Stomach (tissue), 8 donors: ENCODE measurements at regions not wholly inside any gene's neighbourhood (a gene's known extent, or its start where the extent isn't known, plus 50 kb on each side); places are given as distances from the start of the nearest gene placed in this dataset.

Experiments
- DNase-seq, 2 donors: peaks; one replicate each; pipeline versions ENCODE4 v3.0.0 to v3.0.0-alpha.2; 2013 to 2019
- H3K27ac ChIP-seq, 5 donors: fragments of 200-600 bp in 4 of 5; sonication (generic) in 4 of 5; one replicate each; pipeline ENCODE4 v1.5.1; 2013 to 2019; ENCODE audit warnings: mild to moderate bottlenecking in 1 of 5, moderate library complexity in 1 of 5
- H3K27me3 ChIP-seq, 3 donors: fragments of 200-600 bp; sonication (generic); one replicate each; pipeline ENCODE4 v1.5.1; 2017 to 2019; ENCODE audit warnings: mixed run types in 1 of 3
- H3K36me3 ChIP-seq, 4 donors: fragments of 200-600 bp; sonication (generic); 1 replicate in 3 of 4; 2 replicates in 1 of 4; pipeline ENCODE4 v1.5.1; 2016 to 2019
- H3K4me1 ChIP-seq, 4 donors: fragments of 200-600 bp; sonication (generic); one replicate each; pipeline ENCODE4 v1.5.1; 2016 to 2019
- H3K4me3 ChIP-seq, 4 donors: fragments of 200-600 bp; sonication (generic) in 3 of 4; one replicate each; pipeline ENCODE4 v1.5.1; 2016 to 2019; ENCODE audit warnings: mild to moderate bottlenecking in 1 of 4
- H3K9me3 ChIP-seq, 4 donors: fragments of 200-600 bp; sonication (generic); one replicate each; pipeline ENCODE4 v1.5.1; 2016 to 2019
- CTCF ChIP-seq, 7 experiments: fragments of 450-650 bp in 4 of 7; fragments of 200-600 bp in 3 of 7; sonication (generic) in 3 of 7; IDR thresholded peaks; one replicate each; pipeline ENCODE4 v1.5.1; 2016 to 2019; ENCODE audit warnings: antibody characterized with exemption in 7 of 7, control low read depth in 2 of 7, mild to moderate bottlenecking in 1 of 7
- EP300 ChIP-seq: sonication (generic); formaldehyde crosslinking; IDR thresholded peaks from one replicate; pipeline ENCODE4 v1.6.1; 2017; ENCODE audit warnings: antibody characterized with exemption
- POLR2A ChIP-seq, 4 donors: fragments of 450-650 bp; IDR thresholded peaks; one replicate each; pipeline ENCODE4 v1.6.1; 2016; ENCODE audit warnings: antibody characterized with exemption in 4 of 4, control low read depth in 2 of 4, mild to moderate bottlenecking in 1 of 4, moderate library complexity in 1 of 4
- POLR2AphosphoS5 ChIP-seq, 3 donors: sonication (generic); formaldehyde crosslinking; IDR thresholded peaks; one replicate each; pipeline ENCODE4 v1.6.1; 2016; ENCODE audit warnings: antibody characterized with exemption in 3 of 3
- WGBS, 5 donors: extraction: QIAGEN DNeasy Blood & Tissue Kit in 3 of 5; methylation state at CpG; one replicate each; pipeline versions ENCODE4 v1.1.5 to v1.1.7; 2013 to 2018; 5-methylcytosine and 5-hydroxymethylcytosine counted together
- intact Hi-C: fragments of 100-400 bp; cut with DNase I; formaldehyde crosslinking; loops from one replicate; pipeline ENCODE4 v1.15.1; 2023; ENCODE audit warnings: low total_unique reads
- donor health status: healthy with polysubstance abuse.
- donor health status: Bipolar disorder and iron deficiency.
- donor health status: healthy.

- Histone ChIP-seq H3K4me3 (no peak overlapping the region), H3K27me3 (no peaks in the 10 kb centered on the region), H3K4me1 (no peaks in the 10 kb centered on the region), H3K27ac (no peak overlapping the region), H3K36me3 (no peaks in the 10 kb centered on the region), H3K9me3 (no peaks in the 10 kb centered on the region)
- no peak for DNase-seq
- TF ChIP-seq POLR2A (IDR thresholded peaks at IDR 0.05): no peak
- TF ChIP-seq EP300: no peak
- no peak for TF ChIP-seq POLR2AphosphoS5 (IDR thresholded peaks at IDR 0.05)
- no peak for TF ChIP-seq CTCF (IDR thresholded peaks at IDR 0.05)
- intact Hi-C loops: no loop called here
Measured at GRCh38 chr3:106347350-106347749, 478.5 kb upstream of the CBLB start.

- 80 to 90% (median 86%) methylated on average over 3 of the region's 3 CpGs for WGBS, 5 donors
- Histone ChIP-seq H3K9me3 (no peaks in the 10 kb centered on the region), H3K4me1 (no peaks in the 10 kb centered on the region), H3K4me3 (no peak overlapping the region), H3K36me3 (no peaks in the 10 kb centered on the region), H3K27me3 (no peaks in the 10 kb centered on the region), H3K27ac (no peak overlapping the region)
- intact Hi-C loops: no loop called here
- no peak for TF ChIP-seq POLR2A (IDR thresholded peaks at IDR 0.05)
- no peak for TF ChIP-seq CTCF (IDR thresholded peaks at IDR 0.05)
- no peak for TF ChIP-seq EP300
- TF ChIP-seq POLR2AphosphoS5 (IDR thresholded peaks at IDR 0.05): no peak
- no peak for DNase-seq
Measured at GRCh38 chr3:106348139-106348690, 479.4 kb upstream of the CBLB start.

GRCh38 chr3:106349191-106349881 is 480.5 kb upstream of the CBLB start:
- TF ChIP-seq CTCF (IDR thresholded peaks at IDR 0.05): no peak
- TF ChIP-seq POLR2AphosphoS5 (IDR thresholded peaks at IDR 0.05): no peak
- Histone ChIP-seq H3K27me3 (no peaks in the 10 kb centered on the region), H3K4me3 (no peak overlapping the region), H3K9me3 (no peaks in the 10 kb centered on the region), H3K4me1 (no peaks in the 10 kb centered on the region), H3K27ac (no peak overlapping the region), H3K36me3 (no peaks in the 10 kb centered on the region)
- WGBS, 5 donors: 34 to 72% (median 42%) methylated on average over 2 of the region's 2 CpGs
- no peak for DNase-seq
- intact Hi-C loops: no loop called here

GRCh38 chr3:106355873-106356272 is 487.1 kb upstream of the CBLB start:
- H3K4me1 ChIP-seq: no peaks in the 10 kb centered on the region
- H3K27me3 ChIP-seq: no peaks in the 10 kb centered on the region
- no peak for TF ChIP-seq POLR2AphosphoS5 (IDR thresholded peaks at IDR 0.05)
- no peak for TF ChIP-seq CTCF (IDR thresholded peaks at IDR 0.05)
- no peak for TF ChIP-seq EP300
- TF ChIP-seq POLR2A (IDR thresholded peaks at IDR 0.05): no peak
- WGBS, 5 donors: 77 to 83% (median 81%) methylated on average over 3 of the region's 3 CpGs
- no peaks in the 10 kb centered on the region for H3K9me3 ChIP-seq
- DNase-seq: no peak
- H3K27ac ChIP-seq: no peak overlapping the region
- H3K36me3 ChIP-seq: no peaks in the 10 kb centered on the region
- no peak overlapping the region for H3K4me3 ChIP-seq
- intact Hi-C loops: no loop called here
